Gastroesophageal sphincter (tissue), 4 donors: ENCODE measurements at regions not wholly inside any gene's neighbourhood (a gene's known extent, or its start where the extent isn't known, plus 50 kb on each side); places are given as distances from the start of the nearest gene placed in this dataset.

Experiments
- ATAC-seq: fragments of 150-250 bp; one replicate; pipeline ENCODE4 v1.9.1; 2016; ENCODE audit warnings: mild to moderate bottlenecking, moderate library complexity
- H3K27ac ChIP-seq, 4 donors: fragments of 200-600 bp; sonication (generic) in 3 of 4; 1 replicate in 3 of 4; 2 replicates in 1 of 4; pipeline ENCODE4 v1.5.1; 2016 to 2019
- H3K27me3 ChIP-seq: fragments of 200-600 bp; sonication (generic); one replicate; pipeline ENCODE4 v1.5.1; 2019
- H3K36me3 ChIP-seq, 2 donors: fragments of 200-600 bp; sonication (generic); one replicate each; pipeline ENCODE4 v1.5.1; 2019; ENCODE audit warnings: control low read depth in 1 of 2
- H3K4me1 ChIP-seq, 3 donors: fragments of 200-600 bp; sonication (generic); 1 replicate in 2 of 3; 2 replicates in 1 of 3; pipeline ENCODE4 v1.5.1; 2016 to 2019; ENCODE audit warnings: control low read depth in 2 of 3
- H3K4me3 ChIP-seq, 2 donors: fragments of 200-600 bp; sonication (generic); one replicate each; pipeline ENCODE4 v1.5.1; 2019; ENCODE audit warnings: mild to moderate bottlenecking in 1 of 2, moderate library complexity in 1 of 2
- H3K9me3 ChIP-seq, 3 donors: fragments of 200-600 bp; sonication (generic); one replicate each; pipeline ENCODE4 v1.5.1; 2017 to 2019; ENCODE audit warnings: control low read depth in 2 of 3
- CTCF ChIP-seq, 4 experiments: fragments of 200-600 bp in 2 of 4; fragments of 450-650 bp in 2 of 4; sonication (generic) in 1 of 4; IDR thresholded peaks; one replicate each; pipeline ENCODE4 v1.5.1; 2017 to 2019; ENCODE audit warnings: antibody characterized with exemption in 4 of 4, mild to moderate bottlenecking in 2 of 4, moderate library complexity in 2 of 4
- EP300 ChIP-seq: sonication (generic); formaldehyde crosslinking; IDR thresholded peaks from one replicate; pipeline ENCODE4 v1.6.1; 2017; ENCODE audit warnings: antibody characterized with exemption, mild to moderate bottlenecking
- POLR2A ChIP-seq, 2 donors: fragments of 450-650 bp; IDR thresholded peaks; one replicate each; pipeline ENCODE4 v1.6.1; 2017; ENCODE audit warnings: antibody characterized with exemption in 2 of 2, mild to moderate bottlenecking in 2 of 2, moderate library complexity in 1 of 2
- POLR2AphosphoS5 ChIP-seq: sonication (generic); formaldehyde crosslinking; IDR thresholded peaks from one replicate; pipeline ENCODE4 v1.6.1; 2017; ENCODE audit warnings: antibody characterized with exemption
- WGBS, 2 donors: methylation state at CpG; one replicate each; pipeline ENCODE4 v1.1.5; 2018; ENCODE audit warnings: low coverage in 1 of 2; 5-methylcytosine and 5-hydroxymethylcytosine counted together

- H3K9me3 ChIP-seq, result no peaks in the 10 kb centered on the region
Observed at GRCh38 chr9:18032636-18033035, 441.3 kb upstream of the ADAMTSL1 start.

GRCh38 chr9:18036422-18037187 lies 437.3 kb upstream of the ADAMTSL1 start:
- H3K4me1 ChIP-seq, result peaks cover 3 to 50% (median 10%) of the 10 kb centered on the region in 3 donors
- no peak for ATAC-seq
- no peak overlapping the region for H3K27ac ChIP-seq
- 66 to 76% methylated on average over 2 to 3 of the region's 3 CpGs for WGBS, 2 donors
- H3K9me3 ChIP-seq, result no peaks in the 10 kb centered on the region
- no peaks in the 10 kb centered on the region for H3K36me3 ChIP-seq
- H3K4me3 ChIP-seq, result no peak overlapping the region
- TF ChIP-seq POLR2AphosphoS5 (no peak), EP300 (no peak), CTCF (IDR thresholded peaks at IDR 0.05) (no peak), POLR2A (IDR thresholded peaks at IDR 0.05) (no peak)
- no peaks in the 10 kb centered on the region for H3K27me3 ChIP-seq

More at GRCh38 chr9:18032636-18033035, 441.3 kb upstream of the ADAMTSL1 start:
- no peaks in the 10 kb centered on the region for H3K36me3 ChIP-seq
- no peak for ATAC-seq
- no peak overlapping the region for H3K27ac ChIP-seq
- no peak overlapping the region for H3K4me3 ChIP-seq
- 85 to 100% methylated on average over 2 to 4 of the region's 4 CpGs for WGBS, 2 donors
- no peak for TF ChIP-seq POLR2AphosphoS5
- TF ChIP-seq POLR2A (IDR thresholded peaks at IDR 0.05), result no peak
- no peak for TF ChIP-seq CTCF (IDR thresholded peaks at IDR 0.05)
- no peak for TF ChIP-seq EP300
- H3K4me1 ChIP-seq, result peaks cover 1 to 25% (median 3%) of the 10 kb centered on the region in 3 donors
- no peaks in the 10 kb centered on the region for H3K27me3 ChIP-seq

DNA sequence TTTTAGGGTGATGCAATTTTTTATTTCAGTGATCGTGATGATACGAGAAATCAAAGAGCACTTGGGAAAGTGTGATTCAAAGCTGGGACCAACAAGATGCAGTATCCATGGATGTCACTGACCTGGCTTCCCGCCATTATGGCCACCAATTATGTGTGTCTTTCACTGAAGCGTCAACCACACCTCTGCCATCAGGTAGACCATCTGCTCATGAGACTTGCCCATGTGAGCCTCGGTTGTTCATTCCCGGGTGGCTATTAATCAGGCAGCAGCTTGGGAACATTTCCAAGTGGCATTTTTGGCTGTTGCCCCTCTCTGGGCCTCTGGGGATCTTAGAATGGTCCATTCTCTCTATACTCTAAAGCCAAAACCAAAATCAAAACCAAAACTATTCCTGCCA lies 436.0 kb upstream of the ADAMTSL1 start:
- Histone ChIP-seq H3K36me3 (no peaks in the 10 kb centered on the region), H3K9me3 (no peaks in the 10 kb centered on the region), H3K4me3 (no peak overlapping the region), H3K27ac (peak overlapping the region in 2 of 4 donors; percentile 11 to 62), H3K27me3 (no peaks in the 10 kb centered on the region), H3K4me1 (peaks cover 3 to 43% (median 10%) of the 10 kb centered on the region in 3 donors)
- 20 to 57% methylated on average over 2 to 5 of the region's 6 CpGs for WGBS, 2 donors
- TF ChIP-seq POLR2AphosphoS5 (no peak), EP300 (no peak), CTCF (IDR thresholded peaks at IDR 0.05) (no peak), POLR2A (IDR thresholded peaks at IDR 0.05) (no peak)
- no peak for ATAC-seq

DNA sequence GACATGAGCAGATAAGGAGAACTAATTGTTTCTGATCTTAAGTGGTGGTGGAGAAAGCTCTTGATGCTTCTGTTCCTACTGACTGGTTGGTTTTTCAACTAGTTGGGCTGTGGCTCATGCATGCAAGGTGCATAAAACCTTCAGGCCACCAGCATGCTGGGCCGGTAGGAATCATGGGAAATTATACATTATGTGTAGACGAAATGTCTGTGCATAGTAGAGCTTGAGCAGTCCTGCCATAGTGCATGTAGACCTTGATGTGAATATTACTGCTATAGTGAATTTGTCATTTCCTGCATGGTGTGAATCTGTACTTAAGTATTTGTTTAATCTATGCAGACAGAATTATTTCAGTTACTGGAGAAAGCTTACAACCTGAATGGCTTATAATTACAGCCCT lies 433.6 kb upstream of the ADAMTSL1 start:
- no peak for ATAC-seq
- Histone ChIP-seq H3K27me3 (no peaks in the 10 kb centered on the region), H3K27ac (no peak overlapping the region), H3K36me3 (no peaks in the 10 kb centered on the region), H3K4me3 (no peak overlapping the region), H3K4me1 (peaks cover 3 to 43% (median 10%) of the 10 kb centered on the region in 3 donors), H3K9me3 (no peaks in the 10 kb centered on the region)
- TF ChIP-seq POLR2AphosphoS5 (no peak), POLR2A (IDR thresholded peaks at IDR 0.05) (no peak), CTCF (IDR thresholded peaks at IDR 0.05) (no peak), EP300 (no peak)
- 83 to 92% methylated on average over 2 of the region's 2 CpGs for WGBS, 2 donors

DNA sequence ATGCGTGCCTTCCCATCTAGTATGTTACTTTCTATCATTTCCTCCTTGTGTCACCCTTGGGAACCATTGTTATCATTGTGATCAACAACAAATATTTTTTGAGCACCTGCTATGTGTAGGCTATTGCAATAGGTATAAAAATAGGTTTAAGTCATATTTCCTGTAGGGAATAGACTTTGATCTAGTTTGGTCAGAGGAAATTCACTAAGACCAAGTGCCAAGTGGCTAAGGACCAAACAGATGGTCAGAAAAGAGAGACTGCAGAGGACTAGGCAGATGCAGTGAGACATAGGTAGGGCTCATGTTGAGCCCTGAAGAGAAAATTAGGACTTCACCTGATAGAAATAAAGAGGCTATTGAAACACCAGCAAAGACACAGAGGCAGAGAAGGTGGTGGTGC lies 430.0 kb upstream of the ADAMTSL1 start:
- no peak for ATAC-seq
- Histone ChIP-seq H3K9me3 (no peaks in the 10 kb centered on the region), H3K4me3 (no peak overlapping the region), H3K27me3 (no peaks in the 10 kb centered on the region), H3K4me1 (peaks cover 0 to 15% (median 0%) of the 10 kb centered on the region in 3 donors), H3K27ac (no peak overlapping the region), H3K36me3 (no peaks in the 10 kb centered on the region)
- TF ChIP-seq CTCF (IDR thresholded peaks at IDR 0.05), result no peak
- no peak for TF ChIP-seq EP300
- no peak for TF ChIP-seq POLR2AphosphoS5
- no peak for TF ChIP-seq POLR2A (IDR thresholded peaks at IDR 0.05)
- 83 to 86% methylated on average over 1 of the region's 1 CpG for WGBS, 2 donors
